Stimulated activated memory B cell treated with anti-CD40 and anti-IgM and Interleukin-4, amounts not matched to agents 10 μg/mL and 1 μg/mL and 100 μg/mL, for 72 hours (primary cell): ENCODE measurements at regions not wholly inside any gene's neighbourhood (a gene's known extent, or its start where the extent isn't known, plus 50 kb on each side); places are given as distances from the start of the nearest gene placed in this dataset.

Experiments
- ATAC-seq: fragments of 150-1000 bp; cut with Tn5 transposase; 2 replicates; pipeline ENCODE4 v1.10.0; 2021
- H3K27ac Mint-ChIP-seq: one replicate; pipeline ENCODE4 v1.8.0; 2022; ENCODE audit warnings: mild to moderate bottlenecking, mixed read lengths
- H3K27me3 Mint-ChIP-seq: one replicate; pipeline ENCODE4 v1.8.0; 2022; ENCODE audit warnings: mixed read lengths
- H3K36me3 Mint-ChIP-seq: one replicate; pipeline ENCODE4 v1.8.0; 2022; ENCODE audit warnings: mixed read lengths
- H3K4me1 Mint-ChIP-seq: one replicate; pipeline ENCODE4 v1.8.0; 2022; ENCODE audit warnings: mixed read lengths
- H3K4me3 Mint-ChIP-seq: one replicate; pipeline ENCODE4 v1.8.0; 2022; ENCODE audit warnings: mild to moderate bottlenecking, moderate library complexity, mixed read lengths
- H3K9me3 Mint-ChIP-seq: one replicate; pipeline ENCODE4 v1.8.0; 2022; ENCODE audit warnings: mixed read lengths

DNA sequence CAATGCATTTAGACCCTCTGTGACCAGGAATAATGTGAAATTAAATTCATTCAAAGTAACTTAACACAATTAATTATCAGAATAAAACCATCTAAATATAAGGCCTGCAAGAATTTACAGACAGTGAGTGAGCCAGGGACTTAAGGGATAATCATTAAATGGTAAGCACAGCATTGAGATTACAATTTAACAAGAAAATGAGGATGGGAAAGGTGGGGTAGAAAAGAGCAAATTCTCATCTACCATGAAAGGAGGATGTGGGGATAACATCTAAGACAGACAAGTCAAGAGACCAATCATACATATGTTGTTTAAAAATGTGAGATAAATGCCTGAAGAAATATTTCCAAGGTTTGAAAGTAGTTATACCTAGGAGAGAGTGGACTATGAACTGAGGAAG, 259.3 kb upstream of the NT5C1B start:
- no peak overlapping the region for H3K4me3 Mint-ChIP-seq
- H3K27ac Mint-ChIP-seq = no peak overlapping the region
- H3K9me3 Mint-ChIP-seq = no peaks in the 10 kb centered on the region
- no peaks in the 10 kb centered on the region for H3K27me3 Mint-ChIP-seq
- H3K4me1 Mint-ChIP-seq = no peaks in the 10 kb centered on the region
- ATAC-seq = no peak
- H3K36me3 Mint-ChIP-seq = no peaks in the 10 kb centered on the region

DNA sequence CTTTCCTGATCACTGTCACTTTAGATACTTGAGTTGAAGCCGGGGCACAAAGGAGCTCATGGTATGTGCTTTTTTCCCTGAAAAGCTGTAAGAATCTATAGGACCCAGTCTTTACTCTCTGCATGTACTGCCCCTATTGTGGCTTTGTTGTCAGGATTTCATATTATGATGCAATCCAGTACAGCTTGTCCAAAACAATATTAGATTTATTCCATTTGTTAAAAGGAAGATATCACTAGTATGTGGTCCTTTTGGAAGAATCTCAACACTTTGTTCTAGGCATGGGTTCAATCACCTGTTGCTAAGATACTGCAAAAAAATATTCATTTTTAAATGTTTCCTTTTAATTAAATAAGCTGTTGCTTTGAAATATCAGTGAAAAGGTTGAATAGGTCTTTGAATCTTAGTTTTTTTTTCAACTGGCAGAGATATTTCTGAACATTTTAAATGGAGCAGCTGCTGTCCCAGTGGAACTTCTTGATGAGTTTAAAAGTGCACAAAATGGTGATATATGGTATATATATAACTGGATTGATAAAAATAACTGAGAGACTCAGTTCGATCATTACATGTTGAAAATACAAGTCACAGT, 256.6 kb upstream of the NT5C1B start:
- no peaks in the 10 kb centered on the region for H3K9me3 Mint-ChIP-seq
- no peak for ATAC-seq
- no peaks in the 10 kb centered on the region for H3K36me3 Mint-ChIP-seq
- H3K4me3 Mint-ChIP-seq = no peak overlapping the region
- H3K27me3 Mint-ChIP-seq = no peaks in the 10 kb centered on the region
- no peak overlapping the region for H3K27ac Mint-ChIP-seq
- no peaks in the 10 kb centered on the region for H3K4me1 Mint-ChIP-seq

DNA sequence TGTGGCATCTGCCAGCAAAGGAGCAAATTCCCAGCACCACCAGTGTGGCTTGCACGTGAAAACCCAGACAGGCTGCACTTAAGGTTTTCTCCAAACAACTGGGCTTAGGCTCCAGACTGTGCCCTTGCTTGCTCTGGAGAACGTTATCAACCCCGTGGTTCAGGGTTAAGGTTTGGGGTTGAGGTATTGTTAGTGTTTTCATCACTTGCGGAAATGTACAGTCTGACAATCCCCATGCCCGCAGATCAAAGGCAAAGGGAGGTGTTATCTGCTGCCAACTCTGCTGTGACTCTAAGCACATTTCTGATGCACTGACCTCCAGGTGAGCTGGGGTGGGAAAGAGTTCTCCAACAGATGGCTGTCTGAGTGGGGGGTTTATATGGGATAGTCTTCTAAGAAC, 253.5 kb upstream of the NT5C1B start:
- Mint-ChIP-seq H3K4me3 (no peak overlapping the region), H3K27me3 (no peaks in the 10 kb centered on the region), H3K27ac (no peak overlapping the region), H3K4me1 (no peaks in the 10 kb centered on the region), H3K36me3 (no peaks in the 10 kb centered on the region), H3K9me3 (no peaks in the 10 kb centered on the region)
- no peak for ATAC-seq

DNA sequence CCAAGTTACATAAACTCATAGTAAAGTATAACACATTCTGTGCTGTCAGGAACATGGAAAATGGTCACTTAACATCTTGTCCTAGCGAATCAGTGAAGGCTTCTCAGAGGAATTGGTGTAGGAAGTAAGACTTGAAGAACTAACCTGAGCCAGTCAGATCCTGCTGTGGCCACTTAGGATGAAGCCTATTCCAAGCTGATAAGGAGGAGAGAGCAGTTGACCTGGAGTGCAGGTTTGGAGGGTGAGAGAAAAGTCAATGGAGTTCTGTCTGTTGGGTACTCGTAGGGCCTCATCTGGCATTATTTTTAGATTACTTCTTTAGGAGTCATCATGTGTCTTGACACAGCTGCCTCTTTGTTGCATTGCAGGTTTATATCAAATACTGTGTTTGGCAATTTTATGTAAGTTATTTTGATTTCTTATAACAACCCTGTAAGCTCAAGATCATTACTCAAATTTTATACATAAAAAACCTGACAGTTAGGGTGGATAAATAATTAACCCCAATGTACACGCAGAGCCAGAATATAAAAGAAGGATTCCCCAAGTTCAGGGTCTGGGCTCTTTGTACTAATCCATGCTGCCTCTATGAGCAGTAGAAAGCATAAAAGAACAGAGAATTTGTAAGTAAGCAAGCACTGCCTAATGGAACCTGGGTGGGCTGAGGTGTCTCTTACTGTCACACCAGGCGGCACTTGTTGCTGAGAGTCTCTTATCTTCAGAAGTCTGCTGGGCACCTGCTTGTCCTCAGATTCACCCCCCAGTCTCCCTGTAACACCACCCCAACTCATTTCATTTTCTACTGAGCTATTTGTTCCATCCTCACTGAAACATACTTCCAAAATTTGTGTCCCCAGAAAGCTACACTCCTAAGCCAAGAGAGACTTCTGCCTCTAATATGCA, 252.1 kb upstream of the NT5C1B start:
- no peaks in the 10 kb centered on the region for H3K4me1 Mint-ChIP-seq
- no peak for ATAC-seq
- H3K36me3 Mint-ChIP-seq = no peaks in the 10 kb centered on the region
- H3K27ac Mint-ChIP-seq = no peak overlapping the region
- no peaks in the 10 kb centered on the region for H3K27me3 Mint-ChIP-seq
- H3K9me3 Mint-ChIP-seq = no peaks in the 10 kb centered on the region
- H3K4me3 Mint-ChIP-seq = no peak overlapping the region

DNA sequence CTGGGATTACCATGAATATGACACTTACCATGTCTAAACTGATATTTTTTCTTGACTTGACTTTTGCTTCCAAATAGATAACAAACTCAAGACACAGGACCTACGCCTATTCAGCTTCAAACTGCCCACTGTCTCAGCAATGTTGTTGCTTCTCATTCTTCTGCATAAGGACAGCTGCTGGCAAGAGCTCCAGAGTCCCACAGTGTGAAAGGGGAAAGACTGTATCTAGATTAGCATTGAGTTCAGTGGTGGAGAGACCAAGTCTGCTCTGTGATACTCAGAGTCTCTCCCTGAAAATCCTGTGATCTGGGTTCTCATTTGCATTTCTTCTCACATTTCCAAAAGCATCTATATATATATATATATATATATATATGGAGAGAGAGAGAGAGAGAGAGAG, 247.9 kb upstream of the NT5C1B start:
- Mint-ChIP-seq H3K36me3 (no peaks in the 10 kb centered on the region), H3K4me1 (no peaks in the 10 kb centered on the region)

DNA sequence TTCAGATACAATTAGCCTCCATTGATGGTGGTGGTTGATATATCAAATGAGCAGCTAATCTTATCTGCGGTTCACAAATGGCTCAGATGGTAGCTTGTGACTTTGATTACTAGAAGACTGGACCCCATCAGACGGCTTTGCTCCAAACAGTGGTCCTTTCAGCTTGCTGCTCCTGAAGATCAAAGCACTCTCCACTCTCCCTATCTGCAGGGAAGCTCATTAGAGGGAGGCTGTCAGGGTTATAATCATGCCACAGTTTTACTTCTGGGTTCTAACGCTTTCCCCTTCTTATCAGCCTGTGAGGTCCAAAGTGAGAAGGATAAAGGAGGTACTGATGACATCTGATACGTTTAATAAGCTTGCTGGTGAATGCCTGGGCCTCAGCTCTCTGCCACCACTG, 247.1 kb upstream of the NT5C1B start:
- H3K9me3 Mint-ChIP-seq = no peaks in the 10 kb centered on the region
- H3K27ac Mint-ChIP-seq = no peak overlapping the region
- no peak overlapping the region for H3K4me3 Mint-ChIP-seq
- H3K36me3 Mint-ChIP-seq = no peaks in the 10 kb centered on the region
- H3K27me3 Mint-ChIP-seq = no peaks in the 10 kb centered on the region
- H3K4me1 Mint-ChIP-seq = no peaks in the 10 kb centered on the region
- no peak for ATAC-seq

More for the DNA sequence above, 247.9 kb upstream of the NT5C1B start:
- Mint-ChIP-seq H3K4me3 (no peak overlapping the region), H3K27ac (no peak overlapping the region), H3K9me3 (no peaks in the 10 kb centered on the region), H3K27me3 (no peaks in the 10 kb centered on the region)
- ATAC-seq = no peak

DNA sequence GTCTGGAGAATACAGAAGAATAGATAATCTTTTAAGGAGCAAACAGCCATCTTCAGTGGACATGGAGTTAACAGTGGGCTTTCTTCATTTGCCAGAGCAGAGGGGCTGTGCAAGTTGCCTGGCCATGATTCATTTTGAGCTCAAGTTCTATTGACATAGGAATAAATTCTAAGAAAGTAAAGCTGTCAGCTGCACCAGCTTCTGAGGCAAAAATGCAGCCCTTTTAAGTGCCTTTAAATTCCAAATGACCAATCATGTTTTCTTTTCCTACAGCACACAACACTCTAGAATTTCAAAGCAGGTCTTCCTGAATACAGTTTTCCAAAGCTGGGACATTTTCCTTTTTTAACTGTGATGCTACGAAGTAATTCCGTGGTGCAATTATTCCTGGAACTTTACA, 246.4 kb upstream of the NT5C1B start:
- no peak overlapping the region for H3K4me3 Mint-ChIP-seq
- H3K36me3 Mint-ChIP-seq = no peaks in the 10 kb centered on the region
- H3K27ac Mint-ChIP-seq = no peak overlapping the region
- H3K27me3 Mint-ChIP-seq = no peaks in the 10 kb centered on the region
- H3K9me3 Mint-ChIP-seq = no peaks in the 10 kb centered on the region
- no peak for ATAC-seq
- no peaks in the 10 kb centered on the region for H3K4me1 Mint-ChIP-seq

DNA sequence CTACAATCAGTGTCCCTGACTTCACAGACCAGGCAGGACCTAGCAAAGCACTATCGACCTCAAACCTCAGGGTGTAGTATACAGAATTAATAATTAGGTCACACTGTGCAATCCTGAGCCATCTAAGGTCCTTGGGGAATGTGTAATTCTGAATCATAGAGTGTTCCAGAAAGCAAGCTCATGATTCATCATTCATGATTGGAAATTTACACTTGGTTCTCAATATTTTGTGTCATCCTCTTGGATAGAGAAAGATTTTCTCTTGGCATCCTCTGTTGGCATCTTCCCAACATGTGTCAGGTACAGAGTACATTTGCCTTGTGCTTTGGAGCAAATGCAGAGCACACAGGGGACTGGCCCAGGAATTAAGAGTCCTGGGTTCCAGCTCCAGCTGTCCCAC, 245.0 kb upstream of the NT5C1B start:
- ATAC-seq = no peak
- Mint-ChIP-seq H3K27me3 (no peaks in the 10 kb centered on the region), H3K4me3 (no peak overlapping the region), H3K4me1 (no peaks in the 10 kb centered on the region), H3K9me3 (no peaks in the 10 kb centered on the region), H3K27ac (no peak overlapping the region), H3K36me3 (no peaks in the 10 kb centered on the region)

DNA sequence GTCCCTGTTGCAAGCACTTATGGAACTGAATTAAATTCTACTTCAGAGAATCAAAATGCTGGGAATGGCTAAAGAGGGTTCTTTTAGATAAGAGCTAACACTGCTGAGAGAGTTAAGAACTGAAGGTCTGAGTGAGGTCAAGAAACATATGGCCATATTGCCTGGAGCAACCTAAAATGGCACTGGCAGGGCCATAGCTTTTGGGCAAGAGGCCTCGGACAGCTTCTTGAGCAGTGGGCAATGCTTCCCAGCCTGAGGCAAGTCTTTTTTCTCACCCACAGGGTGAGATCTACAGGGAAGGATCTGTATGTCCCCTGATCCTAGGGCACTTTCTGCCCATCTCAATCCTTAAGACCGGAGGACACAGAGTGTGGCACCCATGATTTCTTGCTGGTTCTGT, 244.6 kb upstream of the NT5C1B start:
- H3K36me3 Mint-ChIP-seq = no peaks in the 10 kb centered on the region
- H3K4me3 Mint-ChIP-seq = no peak overlapping the region
- no peak for ATAC-seq
- no peaks in the 10 kb centered on the region for H3K9me3 Mint-ChIP-seq
- H3K4me1 Mint-ChIP-seq = no peaks in the 10 kb centered on the region
- no peak overlapping the region for H3K27ac Mint-ChIP-seq
- H3K27me3 Mint-ChIP-seq = no peaks in the 10 kb centered on the region

DNA sequence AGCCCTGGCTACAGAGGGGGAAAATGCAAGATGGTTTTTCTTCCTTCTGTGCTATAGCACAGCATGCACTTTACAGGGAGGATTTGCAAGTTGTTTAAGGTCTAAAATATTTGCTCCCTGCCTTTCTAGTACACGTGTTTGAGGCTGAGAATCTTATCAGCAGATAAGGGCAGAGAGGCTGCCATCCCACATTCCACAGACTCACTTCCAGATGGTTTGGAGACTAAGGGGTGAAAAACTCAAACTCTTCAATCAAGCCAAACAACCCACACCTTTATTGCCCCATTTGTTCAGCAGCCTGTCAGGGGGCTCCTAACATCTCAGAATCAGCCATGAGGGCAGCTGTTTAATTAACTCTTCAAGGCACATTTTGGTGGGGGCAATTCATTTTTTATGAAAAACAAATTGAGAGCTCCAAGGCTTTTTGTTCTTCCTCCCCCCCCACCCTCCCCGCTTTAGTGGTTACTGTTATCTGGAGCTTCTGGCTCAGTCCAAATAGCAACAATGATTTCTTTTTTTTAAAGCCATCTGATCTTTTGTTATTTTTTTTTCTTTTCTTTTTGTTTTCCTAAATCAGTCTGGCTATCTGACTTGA, 242.6 kb upstream of the NT5C1B start:
- Mint-ChIP-seq H3K4me1 (no peaks in the 10 kb centered on the region), H3K27me3 (no peaks in the 10 kb centered on the region), H3K27ac (no peak overlapping the region), H3K9me3 (no peaks in the 10 kb centered on the region), H3K4me3 (no peak overlapping the region), H3K36me3 (no peaks in the 10 kb centered on the region)
- no peak for ATAC-seq

DNA sequence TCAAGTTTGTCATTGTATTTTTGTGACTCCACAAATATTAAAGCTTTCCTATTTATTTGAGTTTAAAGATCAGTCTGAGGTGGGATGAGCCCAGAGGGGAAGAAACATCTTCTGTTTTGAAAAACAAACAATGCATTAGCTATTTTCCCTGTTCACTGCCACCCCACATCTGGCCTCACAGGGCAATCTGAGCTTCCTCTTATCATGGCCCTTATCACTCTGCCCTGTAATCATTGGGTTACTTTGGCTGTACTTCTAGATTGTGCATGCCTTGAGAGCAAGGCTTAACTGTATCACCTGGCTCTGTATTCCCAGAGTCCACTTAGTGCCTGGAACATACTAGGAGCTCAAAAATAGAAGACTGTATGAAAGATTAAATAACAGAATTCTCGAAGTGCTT, 241.6 kb upstream of the NT5C1B start:
- no peak overlapping the region for H3K4me3 Mint-ChIP-seq
- H3K27me3 Mint-ChIP-seq = no peaks in the 10 kb centered on the region
- peaks cover 1% of the 10 kb centered on the region for H3K36me3 Mint-ChIP-seq
- no peak overlapping the region for H3K27ac Mint-ChIP-seq
- no peaks in the 10 kb centered on the region for H3K4me1 Mint-ChIP-seq
- H3K9me3 Mint-ChIP-seq = no peaks in the 10 kb centered on the region
- no peak for ATAC-seq

DNA sequence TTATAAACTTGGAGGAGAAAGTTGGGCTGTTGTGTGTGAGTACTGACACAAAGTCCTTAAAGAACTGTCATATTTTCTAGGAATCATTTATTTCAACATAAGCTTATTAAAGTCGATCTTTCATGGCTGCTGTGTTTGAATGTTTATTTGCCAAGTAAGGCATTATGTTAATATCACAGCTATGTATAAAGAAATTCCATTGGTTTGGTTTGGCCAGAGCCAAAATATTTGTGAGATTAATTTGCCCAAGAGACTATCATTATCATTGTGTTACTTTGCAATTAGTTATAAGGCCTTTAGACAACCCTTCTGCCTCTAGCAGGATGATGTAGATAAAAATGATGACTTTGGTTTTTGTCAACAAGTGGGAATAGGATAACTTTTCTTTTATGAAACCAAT, 240.6 kb upstream of the NT5C1B start:
- no peaks in the 10 kb centered on the region for H3K9me3 Mint-ChIP-seq
- peaks cover 7% of the 10 kb centered on the region for H3K36me3 Mint-ChIP-seq
- no peaks in the 10 kb centered on the region for H3K27me3 Mint-ChIP-seq
- ATAC-seq = no peak
- H3K4me1 Mint-ChIP-seq = no peaks in the 10 kb centered on the region
- no peak overlapping the region for H3K27ac Mint-ChIP-seq
- no peak overlapping the region for H3K4me3 Mint-ChIP-seq

DNA sequence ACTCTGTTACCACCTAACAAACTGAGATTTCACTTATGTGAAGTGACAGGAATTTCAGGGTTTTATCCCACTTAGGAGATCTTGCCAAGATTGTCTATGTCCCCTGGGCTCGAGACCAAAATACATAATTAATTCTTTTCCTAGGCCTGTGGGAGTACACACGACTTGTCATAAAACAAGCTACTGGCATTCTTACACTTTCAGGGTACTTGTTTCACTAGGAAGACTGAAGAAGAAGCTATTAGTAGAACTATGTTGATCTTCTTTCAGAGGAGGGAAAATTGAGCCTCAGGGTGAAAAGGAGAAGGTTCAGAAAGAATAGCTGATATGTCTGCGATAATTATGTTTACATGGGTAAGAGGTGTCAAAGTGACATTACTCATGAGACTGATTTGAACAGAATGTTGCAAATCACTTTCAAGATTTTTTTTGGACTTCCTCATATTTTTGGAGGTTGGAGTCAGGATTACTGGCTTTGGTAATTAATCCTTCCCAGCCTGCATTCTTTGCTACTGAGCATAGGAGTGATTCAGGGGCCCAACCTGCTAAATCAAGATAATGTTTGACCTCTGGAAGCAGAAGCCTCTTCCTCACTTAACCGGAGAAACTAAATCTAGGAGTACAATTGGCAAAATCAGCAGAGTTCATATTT, 240.0 kb upstream of the NT5C1B start:
- Mint-ChIP-seq H3K36me3 (peaks cover 7% of the 10 kb centered on the region), H3K4me1 (no peaks in the 10 kb centered on the region), H3K9me3 (no peaks in the 10 kb centered on the region), H3K4me3 (no peak overlapping the region), H3K27me3 (no peaks in the 10 kb centered on the region), H3K27ac (no peak overlapping the region)
- no peak for ATAC-seq

DNA sequence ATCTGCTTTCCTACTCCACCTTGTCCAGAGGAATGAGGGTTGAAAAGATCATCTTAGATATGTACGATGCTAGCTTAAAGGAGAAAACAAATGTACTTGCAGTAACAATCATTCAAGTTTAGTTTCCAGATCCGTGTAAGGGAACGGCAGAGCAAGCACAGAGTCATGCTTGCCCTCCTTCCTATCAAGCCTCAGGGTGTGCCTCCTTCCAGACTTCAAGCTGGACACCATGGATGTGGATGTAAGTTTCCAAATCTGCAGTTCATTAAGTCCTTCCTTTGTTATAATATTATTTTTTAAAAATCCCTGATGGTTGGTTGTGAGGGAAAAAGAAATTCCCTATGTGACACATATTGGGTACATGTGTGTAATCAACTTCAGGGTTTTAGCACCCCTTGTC, 238.9 kb upstream of the NT5C1B start:
- Mint-ChIP-seq H3K27ac (no peak overlapping the region), H3K9me3 (no peaks in the 10 kb centered on the region), H3K4me1 (no peaks in the 10 kb centered on the region), H3K4me3 (no peak overlapping the region), H3K27me3 (no peaks in the 10 kb centered on the region), H3K36me3 (peaks cover 12% of the 10 kb centered on the region)
- no peak for ATAC-seq

DNA sequence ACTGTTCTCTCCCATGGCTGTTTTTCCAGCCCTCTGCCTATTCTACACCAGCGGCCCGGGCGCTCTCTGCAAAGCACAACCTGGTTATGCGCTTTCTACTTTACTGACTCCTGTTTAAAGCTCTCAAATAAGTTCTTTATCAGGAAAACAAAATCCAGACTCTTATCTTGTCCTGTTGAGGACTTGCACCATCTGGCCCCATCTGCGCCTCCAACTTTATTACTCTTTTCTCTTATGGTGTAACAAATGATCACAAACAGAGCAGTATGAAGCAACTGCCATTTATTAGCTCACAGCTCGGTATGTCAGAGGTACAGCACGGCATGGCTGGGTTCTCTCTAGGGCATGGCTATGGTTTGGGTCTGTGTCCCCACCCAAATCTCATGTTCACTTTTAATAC, 236.5 kb upstream of the NT5C1B start:
- peaks cover 16% of the 10 kb centered on the region for H3K36me3 Mint-ChIP-seq
- no peaks in the 10 kb centered on the region for H3K9me3 Mint-ChIP-seq
- no peaks in the 10 kb centered on the region for H3K4me1 Mint-ChIP-seq
- no peaks in the 10 kb centered on the region for H3K27me3 Mint-ChIP-seq
- H3K27ac Mint-ChIP-seq = no peak overlapping the region
- H3K4me3 Mint-ChIP-seq = no peak overlapping the region
- ATAC-seq = no peak
